Pancreas (tissue), 10 donors: ENCODE measurements at regions not wholly inside any gene's neighbourhood (a gene's known extent, or its start where the extent isn't known, plus 50 kb on each side); places are given as distances from the start of the nearest gene placed in this dataset.
"Not testable (repeated sequence)": the region's sequence is repeated elsewhere in the genome, so short reads cannot be mapped to it uniquely, and the experiment has no call there.

Experiments used
- ATAC-seq, 4 donors: fragments of 200-7000 bp; cut with Tn5 transposase; one replicate each; pipeline versions ENCODE4 v1.8.0 to v1.9.1; 2020; ENCODE audit warnings: mild to moderate bottlenecking in 4 of 4, moderate library complexity in 4 of 4
- DNase-seq, 6 donors: peaks; one replicate each; pipeline ENCODE4 v3.0.0-alpha.2; 2020
- FAIRE-seq: peaks from 2 replicates; lab custom pipeline; 2012; peaks lifted over from hg19 to GRCh38; lab: Jason Lieb, UNC
- H3K27ac ChIP-seq, 4 donors: fragments of 200-600 bp; sonication (generic); 1 replicate in 3 of 4; 2 replicates in 1 of 4; pipeline versions ENCODE4 v1.5.0 to v1.8.0; 2020
- H3K27me3 ChIP-seq, 4 donors: fragments of 200-600 bp; one replicate each; pipeline ENCODE4 v1.8.0; 2021
- H3K36me3 ChIP-seq, 3 donors: fragments of 200-600 bp; sonication (generic) in 1 of 3; one replicate each; pipeline versions ENCODE4 v1.5.0 to v1.8.0; 2020 to 2021
- H3K4me1 ChIP-seq, 3 donors: fragments of 200-600 bp; one replicate each; pipeline ENCODE4 v1.8.0; 2021
- H3K4me3 ChIP-seq, 4 donors: fragments of 200-600 bp; sonication (generic) in 2 of 4; one replicate each; pipeline versions ENCODE4 v1.5.0 to v1.8.0; 2020 to 2021
- H3K9me3 ChIP-seq, 4 donors: fragments of 200-600 bp; one replicate each; pipeline ENCODE4 v1.8.0; 2021
- WGBS, 2 donors: extraction: QIAGEN DNeasy Blood & Tissue Kit; methylation state at CpG; one replicate each; pipeline ENCODE4 v1.1.7; 2013; 5-methylcytosine and 5-hydroxymethylcytosine counted together
- intact Hi-C, 3 donors: fragments of 100-400 bp; cut with DNase I; formaldehyde crosslinking; loops; one replicate each; pipeline versions ENCODE4 v1.11.1 to v1.14.2; 2022
- TF ChIP-seq, protein P1 (sequence below), 4 donors: fragments of 200-600 bp; sonication (generic) in 3 of 4; IDR thresholded peaks; one replicate each; pipeline versions ENCODE4 v1.5.0 to v1.8.0; 2021; ENCODE audit warnings: antibody characterized with exemption in 4 of 4
- donor health status: healthy with polysubstance abuse.
- donor health status: DM: no; HTN: no; CAD: no; lungs with moderate emphysema.
- donor health status: DM: no; HTN: no; CAD: no.
- donor health status: control.
- donor health status: control.
- donor health status: Bipolar disorder and iron deficiency.
- donor health status: DM: yes; HTN: yes; CAD: no.
- donor health status: DM: no; HTN: no; CAD: no.
- donor health status: DM: no; HTN: no; CAD: no.
- donor health status: DM: yes; HTN: yes; CAD: no.

DNA sequence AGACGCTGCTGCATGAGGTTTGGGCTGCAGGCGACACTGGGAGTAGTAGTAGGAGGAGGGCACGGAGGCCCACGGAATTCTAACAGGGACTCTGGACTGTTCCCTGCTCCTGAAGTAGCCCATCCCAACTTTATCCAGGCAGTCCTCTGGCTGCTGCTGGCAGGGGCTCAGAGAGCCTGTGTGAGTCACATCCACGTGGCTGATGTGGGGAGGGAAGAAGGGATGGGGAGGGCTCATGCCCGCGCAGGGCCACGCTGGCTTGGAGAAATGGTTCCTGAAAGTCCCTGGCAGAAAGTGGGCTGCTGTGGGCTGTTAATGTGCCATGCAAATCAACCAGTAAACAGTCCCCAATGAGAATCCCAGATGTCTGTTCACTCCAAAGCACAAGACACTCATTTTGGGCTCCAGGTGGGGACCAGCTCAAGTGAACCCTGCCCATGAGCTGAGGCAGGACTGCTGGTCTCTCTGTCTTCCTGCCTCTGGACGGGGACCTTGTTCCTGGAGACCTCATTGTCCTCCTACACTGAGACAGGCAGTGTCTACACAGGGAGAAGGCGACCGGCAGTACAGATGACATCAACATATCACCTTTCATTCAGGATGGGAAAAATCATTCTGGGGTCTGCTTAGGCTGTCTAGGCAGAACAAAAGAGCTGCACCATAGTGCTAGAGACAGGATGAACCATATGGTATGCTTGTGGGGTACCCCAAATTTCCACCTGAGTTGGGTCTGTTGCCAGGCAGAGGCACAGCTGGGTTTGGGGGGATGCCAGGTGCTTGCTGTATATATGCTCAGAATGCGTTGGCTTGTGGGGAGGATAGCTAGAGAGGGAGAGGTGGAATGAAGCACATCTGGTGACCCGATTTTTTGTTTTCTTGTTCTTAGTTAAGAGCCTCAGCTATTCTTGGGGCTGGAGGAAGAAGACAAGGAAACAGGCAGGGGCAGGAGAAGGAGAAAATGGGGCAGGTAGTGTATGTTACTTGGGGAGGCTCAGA lies 57.9 kb upstream of the FMOD start:
- Histone ChIP-seq H3K36me3 (no peaks in the 10 kb centered on the region), H3K4me1 (no peaks in the 10 kb centered on the region), H3K9me3 (no peaks in the 10 kb centered on the region), H3K27me3 (no peaks in the 10 kb centered on the region), H3K27ac (peak overlapping the region in 1 of 4 donors; percentile 1), H3K4me3 (no peak overlapping the region)
- FAIRE-seq: no peak
- DNase-seq: peak in 3 of 6 donors; percentile 15 to 55 (median 39)
- intact Hi-C loops: no loop called here
- TF ChIP-seq, protein P1, sequence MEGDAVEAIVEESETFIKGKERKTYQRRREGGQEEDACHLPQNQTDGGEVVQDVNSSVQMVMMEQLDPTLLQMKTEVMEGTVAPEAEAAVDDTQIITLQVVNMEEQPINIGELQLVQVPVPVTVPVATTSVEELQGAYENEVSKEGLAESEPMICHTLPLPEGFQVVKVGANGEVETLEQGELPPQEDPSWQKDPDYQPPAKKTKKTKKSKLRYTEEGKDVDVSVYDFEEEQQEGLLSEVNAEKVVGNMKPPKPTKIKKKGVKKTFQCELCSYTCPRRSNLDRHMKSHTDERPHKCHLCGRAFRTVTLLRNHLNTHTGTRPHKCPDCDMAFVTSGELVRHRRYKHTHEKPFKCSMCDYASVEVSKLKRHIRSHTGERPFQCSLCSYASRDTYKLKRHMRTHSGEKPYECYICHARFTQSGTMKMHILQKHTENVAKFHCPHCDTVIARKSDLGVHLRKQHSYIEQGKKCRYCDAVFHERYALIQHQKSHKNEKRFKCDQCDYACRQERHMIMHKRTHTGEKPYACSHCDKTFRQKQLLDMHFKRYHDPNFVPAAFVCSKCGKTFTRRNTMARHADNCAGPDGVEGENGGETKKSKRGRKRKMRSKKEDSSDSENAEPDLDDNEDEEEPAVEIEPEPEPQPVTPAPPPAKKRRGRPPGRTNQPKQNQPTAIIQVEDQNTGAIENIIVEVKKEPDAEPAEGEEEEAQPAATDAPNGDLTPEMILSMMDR (IDR thresholded peaks at IDR 0.05): no peak
- WGBS, 2 donors: 67 to 70% methylated on average over 13 of the region's 13 CpGs
- peak in 3 of 4 donors; percentile 58 to 86 (median 85) for ATAC-seq

GRCh38 chr1:203410182-203410900 lies 59.4 kb upstream of the FMOD start:
- Histone ChIP-seq H3K36me3 (no peaks in the 10 kb centered on the region), H3K27me3 (no peaks in the 10 kb centered on the region), H3K4me1 (no peaks in the 10 kb centered on the region), H3K4me3 (no peak overlapping the region), H3K27ac (peak overlapping the region in 1 of 4 donors; percentile 19), H3K9me3 (no peaks in the 10 kb centered on the region)
- WGBS, 2 donors: 37 to 47% methylated on average over 7 of the region's 7 CpGs
- no peak for DNase-seq
- FAIRE-seq: no peak
- TF ChIP-seq, protein P1 (IDR thresholded peaks at IDR 0.05): no peak
- intact Hi-C loops: no loop called here
- ATAC-seq: peak in 2 of 4 donors; percentile 40 to 60

GRCh38 chr1:203411431-203411830 lies 60.5 kb upstream of the FMOD start:
- not testable (repeated sequence) for ATAC-seq

DNA sequence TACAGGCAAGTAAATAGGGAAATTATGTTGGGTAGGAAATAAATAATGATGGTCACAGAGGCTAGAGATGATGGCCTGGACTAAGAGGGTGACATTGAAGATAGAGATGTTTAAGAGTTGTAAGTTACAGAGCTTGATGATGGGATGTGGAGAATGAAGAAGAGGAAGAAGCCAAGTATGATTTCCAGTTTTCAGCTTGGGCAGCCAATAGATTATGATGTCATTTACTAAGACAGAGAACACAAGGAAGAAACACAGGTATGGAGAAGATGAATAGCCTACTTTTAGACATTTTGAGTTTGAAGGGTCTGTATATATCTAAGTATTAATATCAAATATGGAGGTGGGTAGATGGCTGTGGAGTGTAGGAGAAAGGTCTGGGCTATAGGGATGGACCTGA lies 56.0 kb upstream of the PRELP start:
- FAIRE-seq: no peak
- Histone ChIP-seq H3K4me3 (no peak overlapping the region), H3K27ac (no peak overlapping the region), H3K36me3 (no peaks in the 10 kb centered on the region), H3K4me1 (no peaks in the 10 kb centered on the region), H3K27me3 (no peaks in the 10 kb centered on the region), H3K9me3 (no peaks in the 10 kb centered on the region)
- DNase-seq: no peak
- intact Hi-C loops: no loop called here
- ATAC-seq: no peak
- TF ChIP-seq, protein P1 (IDR thresholded peaks at IDR 0.05): no peak

More at GRCh38 chr1:203411431-203411830, 60.5 kb upstream of the FMOD start:
- H3K9me3 ChIP-seq, H3K27ac ChIP-seq, H3K4me3 ChIP-seq, intact Hi-C loops, H3K36me3 ChIP-seq, H3K4me1 ChIP-seq, H3K27me3 ChIP-seq, DNase-seq, FAIRE-seq: not testable (repeated sequence)
- WGBS, 2 donors: 66 to 95% methylated on average over 8 to 9 of the region's 9 CpGs

DNA sequence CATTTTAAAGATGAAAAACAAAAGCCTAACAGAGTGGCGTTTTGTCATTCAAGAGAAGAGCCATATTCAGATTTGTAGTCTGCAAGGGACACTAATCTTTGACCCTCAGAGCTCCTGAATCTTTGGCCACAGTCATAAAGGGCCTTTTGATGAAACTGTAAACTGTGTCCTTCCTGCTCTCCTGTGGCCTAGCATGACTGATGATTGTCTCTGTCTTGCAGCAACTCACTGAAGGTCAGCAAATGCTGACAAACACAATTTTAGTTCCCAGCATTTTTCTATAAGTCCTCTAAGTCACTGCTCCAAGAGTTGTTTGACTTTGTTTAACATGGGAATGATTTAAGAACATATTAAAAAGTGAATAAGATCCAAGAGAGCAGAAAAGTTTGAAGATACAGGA lies 55.3 kb upstream of the PRELP start:
- Histone ChIP-seq H3K27ac (no peak overlapping the region), H3K4me3 (no peak overlapping the region), H3K27me3 (no peaks in the 10 kb centered on the region), H3K36me3 (no peaks in the 10 kb centered on the region), H3K9me3 (no peaks in the 10 kb centered on the region), H3K4me1 (no peaks in the 10 kb centered on the region)
- TF ChIP-seq, protein P1 (IDR thresholded peaks at IDR 0.05): no peak
- intact Hi-C loops: no loop called here
- FAIRE-seq: no peak
- ATAC-seq: no peak
- 81 to 85% methylated on average over 1 of the region's 1 CpG for WGBS, 2 donors
- DNase-seq: no peak
